Hematopoietic multipotent progenitor cell treated with erythropoietin and hydrocortisone succinate and interleukin-3 and kit ligand, for 8 days (in vitro differentiated cells): ENCODE measurements at regions not wholly inside any gene's neighbourhood (a gene's known extent, or its start where the extent isn't known, plus 50 kb on each side); places are given as distances from the start of the nearest gene placed in this dataset.

Experiments used
- DNase-seq: peaks from one replicate; pipeline ENCODE4 v3.0.0-alpha.2; 2015

DNA sequence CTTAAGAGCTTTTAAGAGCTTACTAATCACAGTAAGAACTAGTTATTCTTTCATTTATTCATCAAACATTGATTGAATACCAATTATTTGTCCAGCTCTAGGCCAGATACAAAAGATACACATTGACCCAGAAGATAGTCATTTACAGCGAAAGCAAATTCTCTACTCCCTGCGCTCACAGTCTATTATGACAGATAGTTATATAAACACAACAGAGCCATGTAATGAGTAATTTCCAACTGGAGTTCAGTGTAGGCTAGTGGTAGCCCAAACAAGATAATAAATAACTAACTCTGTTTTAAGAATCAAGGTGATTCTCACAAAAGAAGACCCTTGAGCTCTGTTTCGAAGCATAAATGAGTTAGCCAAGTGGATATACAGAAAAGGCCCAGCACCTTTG, 397.8 kb upstream of the TLE4 start:
- no peak for DNase-seq

DNA sequence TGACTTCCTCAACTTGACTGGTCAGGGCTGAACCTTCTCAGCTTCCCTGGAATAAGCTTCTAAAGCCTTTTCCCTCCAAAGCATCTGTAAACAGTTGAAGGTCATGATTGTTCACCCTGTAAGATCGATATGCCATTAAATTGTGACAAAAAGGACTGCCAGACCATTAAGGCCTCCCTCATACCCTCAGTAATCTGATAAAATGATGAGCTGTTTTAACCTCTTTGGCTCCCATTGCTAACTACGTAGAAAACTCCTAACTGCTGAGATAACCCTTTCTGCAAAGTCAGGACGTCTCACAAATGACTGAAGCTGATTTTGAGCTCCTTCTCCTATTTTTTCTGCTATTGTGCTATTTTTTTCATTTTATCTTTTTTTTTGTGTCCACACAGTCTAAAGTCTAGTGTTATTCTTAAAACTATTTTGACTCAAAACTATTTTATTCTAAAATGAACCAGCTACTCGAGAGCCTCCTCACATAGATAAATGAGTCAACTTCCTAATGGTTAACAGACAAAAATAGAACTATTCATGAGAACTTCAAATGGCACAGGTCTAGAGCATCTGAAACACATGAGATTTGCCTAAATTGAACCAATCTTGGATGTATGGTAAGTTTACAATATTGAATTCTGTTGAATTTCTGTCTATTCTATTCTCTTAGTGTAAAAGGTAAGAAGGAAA, 395.6 kb upstream of the TLE4 start:
- DNase-seq = no peak

GRCh38 chr9:79184831-79185230, 386.9 kb upstream of the TLE4 start:
- no peak for DNase-seq

DNA sequence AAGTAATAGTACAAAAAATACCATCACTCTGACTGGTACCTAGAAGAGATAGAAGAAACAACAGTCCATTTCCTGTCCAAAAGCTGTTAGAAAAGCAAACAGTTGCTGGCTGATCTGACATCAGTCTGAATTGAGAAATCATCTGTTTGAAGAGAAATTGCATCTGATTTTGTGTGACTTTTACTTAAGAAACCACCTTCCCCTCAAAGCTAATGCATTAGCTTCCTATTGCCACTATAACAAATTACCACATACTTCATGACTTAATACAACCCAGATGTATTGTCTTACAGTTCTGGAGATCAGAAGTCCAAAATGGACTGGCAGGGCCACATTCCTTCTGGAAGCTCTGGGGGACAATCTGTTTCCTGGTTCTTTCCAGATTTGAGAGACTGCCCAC, 385.9 kb upstream of the TLE4 start:
- no peak for DNase-seq

DNA sequence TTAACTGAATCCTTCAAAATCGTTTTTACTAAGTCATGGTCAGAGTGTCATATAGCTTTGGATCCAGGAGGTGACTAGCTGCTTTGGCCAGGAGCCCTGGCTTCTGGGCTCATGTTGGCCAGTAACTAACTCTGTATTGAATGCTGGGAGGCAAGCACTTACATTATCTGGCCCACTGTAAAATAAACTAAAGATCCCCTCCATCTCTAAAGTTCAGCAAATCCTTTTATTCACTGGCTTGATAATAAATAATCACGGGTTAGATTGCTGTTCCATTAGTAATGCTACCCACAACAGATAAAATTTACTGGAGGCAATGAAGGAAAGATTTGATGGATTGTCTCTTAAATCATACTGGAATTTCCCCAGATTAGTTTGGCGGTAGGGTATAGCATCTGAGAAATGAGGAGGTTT, 382.2 kb upstream of the TLE4 start:
- no peak for DNase-seq

DNA sequence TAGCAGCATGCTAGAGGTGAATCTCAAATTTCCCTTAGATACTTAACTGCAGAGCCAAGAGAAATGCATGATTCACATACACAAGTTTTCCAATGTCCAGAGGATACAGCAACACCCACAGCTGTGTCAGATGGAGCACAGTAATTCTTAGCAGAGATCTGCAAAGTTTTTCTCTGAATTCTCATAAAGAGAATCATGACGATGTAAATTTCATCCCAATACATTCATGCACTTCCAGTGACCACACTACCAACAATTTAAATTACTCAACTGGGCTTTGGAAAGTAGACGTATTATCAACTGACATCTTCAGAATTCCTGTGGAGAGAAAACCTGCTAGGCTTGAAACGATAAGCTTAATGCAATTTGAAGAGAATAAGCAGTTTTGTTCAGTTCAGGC, 378.8 kb upstream of the TLE4 start:
- no peak for DNase-seq

- no peak for DNase-seq
Measured at GRCh38 chr9:79193501-79194223, 378.1 kb upstream of the TLE4 start.

- no peak for DNase-seq
Measured at GRCh38 chr9:79195879-79196278, 375.9 kb upstream of the TLE4 start.

DNA sequence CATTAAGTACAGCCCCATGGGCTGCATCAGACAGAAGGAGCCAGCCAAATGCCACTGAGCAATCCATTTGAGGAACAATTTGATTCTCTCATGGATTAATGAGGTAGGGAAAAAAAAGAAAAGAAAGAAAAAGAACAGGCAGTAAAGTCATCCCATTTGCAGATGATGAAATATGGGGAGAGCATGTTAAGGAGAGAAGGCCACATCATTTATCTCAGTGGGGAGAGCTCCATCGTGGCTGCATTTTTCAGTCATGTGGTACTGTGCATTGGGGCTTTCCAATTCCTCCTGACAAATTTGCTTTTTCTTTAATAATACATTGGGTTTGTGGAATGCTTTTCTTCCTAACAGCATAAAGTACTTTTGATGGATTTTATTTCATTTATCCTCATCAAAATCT, 375.2 kb upstream of the TLE4 start:
- DNase-seq = no peak

- DNase-seq = no peak
Measured at GRCh38 chr9:79200336-79200735, 371.4 kb upstream of the TLE4 start.

DNA sequence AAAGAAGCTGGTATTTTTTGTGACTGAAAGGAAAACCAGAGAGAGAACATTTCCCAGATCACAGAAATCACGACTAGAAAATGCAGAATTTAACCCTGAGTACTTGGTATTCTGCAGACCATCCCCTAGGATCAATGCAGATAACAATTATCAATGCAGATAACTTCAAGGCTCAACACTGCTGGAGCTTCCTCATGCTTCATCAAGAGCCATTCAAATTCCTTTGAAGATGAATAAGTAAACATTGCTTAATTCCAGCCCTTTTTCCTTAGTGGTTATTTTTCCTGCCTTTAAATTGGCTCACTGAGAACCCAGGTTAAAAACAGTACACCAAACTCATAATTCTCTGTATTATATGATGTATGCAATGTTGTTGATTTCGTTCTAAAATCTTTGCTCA, 370.1 kb upstream of the TLE4 start:
- DNase-seq = no peak

DNA sequence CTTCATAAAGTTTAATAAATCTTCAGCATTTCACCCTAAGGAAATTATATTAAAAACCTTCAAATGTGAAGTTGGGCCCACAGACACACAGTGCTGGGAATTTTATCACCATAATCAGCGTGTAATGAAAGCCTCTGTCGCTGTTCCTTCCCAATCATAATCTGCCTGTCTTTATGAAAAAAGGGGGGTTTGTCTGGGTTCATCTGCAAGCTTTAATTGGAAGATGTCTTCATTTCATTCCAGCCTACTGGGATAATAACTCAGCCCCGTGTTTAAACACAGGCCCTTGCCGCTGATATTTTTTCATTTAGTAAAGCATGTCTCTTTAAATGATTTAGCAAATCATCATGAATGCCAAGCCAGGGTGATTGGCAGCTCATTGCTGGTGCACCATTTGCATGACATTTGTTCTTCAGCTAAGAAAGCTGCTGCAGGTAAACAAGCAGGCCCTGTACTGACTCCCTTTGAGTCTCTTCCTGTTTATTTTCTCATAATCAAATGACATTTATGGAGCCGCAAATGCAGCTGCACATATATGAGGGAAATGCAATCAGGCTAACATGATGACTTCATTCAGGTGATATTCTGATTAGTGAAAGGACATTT, 362.9 kb upstream of the TLE4 start:
- no peak for DNase-seq

DNA sequence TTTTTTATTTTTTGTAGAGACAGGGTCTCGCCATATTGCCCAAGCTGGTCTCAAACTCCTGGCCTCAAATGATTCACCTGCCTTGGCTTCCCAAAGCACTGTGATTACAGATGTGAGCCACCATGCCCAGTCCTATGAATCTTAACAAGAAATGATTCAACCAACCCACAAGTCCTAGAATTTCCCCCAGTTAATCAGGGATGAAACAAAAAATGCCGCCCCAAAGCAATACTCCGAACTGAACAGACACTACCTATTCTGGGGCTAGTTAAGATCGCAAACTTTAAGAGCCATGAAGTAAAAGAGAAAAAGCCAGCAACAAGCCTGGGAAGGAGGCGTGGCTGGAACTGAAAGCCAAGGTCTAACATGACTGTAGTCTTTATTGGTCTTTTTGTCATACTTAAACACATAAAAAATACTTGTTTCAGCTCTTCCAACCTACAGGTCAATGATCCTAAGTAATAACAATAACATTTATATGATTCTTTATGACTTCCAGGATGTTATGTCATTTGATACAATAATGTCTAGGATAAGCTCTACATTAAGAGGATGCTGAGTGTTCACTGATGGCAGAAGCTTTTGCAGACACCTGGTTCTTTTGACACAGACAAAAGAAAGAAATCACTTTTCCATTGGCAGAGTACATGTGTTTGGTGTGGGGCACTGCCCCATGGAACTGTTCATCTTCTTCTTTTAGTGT, 361.1 kb upstream of the TLE4 start:
- no peak for DNase-seq

GRCh38 chr9:79213417-79214125, 358.2 kb upstream of the TLE4 start:
- DNase-seq = no peak

DNA sequence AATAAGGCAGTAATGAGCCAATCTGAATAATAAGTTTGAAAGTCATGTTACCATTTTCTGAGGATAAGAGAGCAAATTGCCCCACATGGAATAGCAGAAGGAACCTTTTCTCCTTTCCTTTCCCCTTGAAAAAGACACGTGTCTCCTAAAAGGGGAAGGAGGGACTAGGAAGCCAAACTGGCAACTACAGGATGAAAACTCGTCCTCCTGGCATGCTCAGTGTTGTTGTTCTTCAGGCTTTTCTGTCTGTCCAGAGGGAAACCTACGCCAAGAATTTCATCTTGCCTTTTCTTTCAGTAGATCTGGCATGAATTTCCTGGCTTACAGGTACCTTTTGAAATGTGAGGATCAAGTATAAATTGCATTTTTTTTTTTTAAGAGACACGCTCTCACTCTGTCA, 355.9 kb upstream of the TLE4 start:
- DNase-seq = no peak

- no peak for DNase-seq
Measured at GRCh38 chr9:79220251-79220650, 351.5 kb upstream of the TLE4 start.

- DNase-seq = no peak
Measured at GRCh38 chr9:79220666-79221065, 351.1 kb upstream of the TLE4 start.

GRCh38 chr9:79221084-79221483, 350.7 kb upstream of the TLE4 start:
- no peak for DNase-seq

DNA sequence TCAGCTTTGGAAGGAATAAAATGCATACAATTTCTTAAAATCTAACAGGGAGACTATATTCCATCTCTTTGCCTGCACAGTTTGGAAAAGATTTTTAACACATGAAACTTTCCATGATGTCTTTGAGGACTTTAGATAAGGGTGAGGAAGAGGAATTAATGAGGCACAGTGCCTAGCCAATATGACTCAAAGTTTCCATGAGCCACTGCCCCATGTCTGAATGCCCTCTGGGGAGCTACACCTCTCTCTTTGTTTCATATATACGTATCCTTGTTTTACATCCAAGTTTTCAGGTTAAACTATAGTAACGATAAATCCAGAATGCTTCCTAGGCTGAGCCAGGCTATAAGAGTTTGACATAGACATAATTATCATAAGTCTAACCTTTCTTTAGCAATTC, 349.3 kb upstream of the TLE4 start:
- DNase-seq = no peak

GRCh38 chr9:79224672-79225433, 346.9 kb upstream of the TLE4 start:
- DNase-seq = no peak

- peak; percentile 10 for DNase-seq
Measured at GRCh38 chr9:79233542-79233941, 338.2 kb upstream of the TLE4 start.

DNA sequence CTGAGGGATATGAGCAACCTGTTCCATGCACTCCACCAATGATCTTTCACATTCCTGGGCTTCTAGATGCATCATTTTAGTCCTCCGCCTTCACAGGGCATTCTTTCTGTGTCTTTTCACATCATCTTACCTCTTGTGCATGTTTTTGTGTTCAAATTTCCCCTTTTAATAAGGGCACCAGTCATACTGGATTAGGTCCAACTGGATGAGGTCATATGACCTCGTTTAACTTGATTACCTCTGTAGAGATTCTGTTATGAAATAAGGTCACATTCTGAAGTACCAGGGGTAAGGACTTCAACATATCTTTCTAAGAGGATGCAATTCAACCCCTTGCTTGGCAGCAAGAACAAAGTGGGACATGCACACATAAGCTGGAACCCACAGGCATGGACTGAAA, 335.3 kb upstream of the TLE4 start:
- DNase-seq = no peak
